H1 (cell line): ENCODE measurements at regions not wholly inside any gene's neighbourhood (a gene's known extent, or its start where the extent isn't known, plus 50 kb on each side); places are given as distances from the start of the nearest gene placed in this dataset.

Experiments
- EZH2 ChIP-seq: fragments of 200-600 bp; sonication (generic); IDR thresholded peaks from 2 replicates; pipeline ENCODE4 v1.7.1; 2012; ENCODE audit warnings: low read depth, mild to moderate bottlenecking, moderate library complexity, low read length, inconsistent platforms; ENCODE audit not compliant: severe bottlenecking
- RNF2 ChIP-seq: fragments of 200-900, 300-1000 bp; sonication (generic); IDR thresholded peaks from 2 replicates; pipeline ENCODE4 v1.7.1; 2016; ENCODE audit warnings: borderline replicate concordance, low read depth, mild to moderate bottlenecking, antibody characterized with exemption, low read length; ENCODE audit not compliant: poor library complexity, severe bottlenecking; ENCODE audit errors: missing control alignments

GRCh38 chr1:157230500-157230899, 92.3 kb upstream of the ETV3 start (continued):
- TF ChIP-seq RNF2 (no peak), EZH2 (no peak)
